GM04504 (cell line): ENCODE measurements at regions not wholly inside any gene's neighbourhood (a gene's known extent, or its start where the extent isn't known, plus 50 kb on each side); places are given as distances from the start of the nearest gene placed in this dataset.

Experiments used
- DNase-seq: peaks from one replicate; pipeline ENCODE4 v3.0.0-alpha.2; 2012; ENCODE audit warnings: low read depth

DNA sequence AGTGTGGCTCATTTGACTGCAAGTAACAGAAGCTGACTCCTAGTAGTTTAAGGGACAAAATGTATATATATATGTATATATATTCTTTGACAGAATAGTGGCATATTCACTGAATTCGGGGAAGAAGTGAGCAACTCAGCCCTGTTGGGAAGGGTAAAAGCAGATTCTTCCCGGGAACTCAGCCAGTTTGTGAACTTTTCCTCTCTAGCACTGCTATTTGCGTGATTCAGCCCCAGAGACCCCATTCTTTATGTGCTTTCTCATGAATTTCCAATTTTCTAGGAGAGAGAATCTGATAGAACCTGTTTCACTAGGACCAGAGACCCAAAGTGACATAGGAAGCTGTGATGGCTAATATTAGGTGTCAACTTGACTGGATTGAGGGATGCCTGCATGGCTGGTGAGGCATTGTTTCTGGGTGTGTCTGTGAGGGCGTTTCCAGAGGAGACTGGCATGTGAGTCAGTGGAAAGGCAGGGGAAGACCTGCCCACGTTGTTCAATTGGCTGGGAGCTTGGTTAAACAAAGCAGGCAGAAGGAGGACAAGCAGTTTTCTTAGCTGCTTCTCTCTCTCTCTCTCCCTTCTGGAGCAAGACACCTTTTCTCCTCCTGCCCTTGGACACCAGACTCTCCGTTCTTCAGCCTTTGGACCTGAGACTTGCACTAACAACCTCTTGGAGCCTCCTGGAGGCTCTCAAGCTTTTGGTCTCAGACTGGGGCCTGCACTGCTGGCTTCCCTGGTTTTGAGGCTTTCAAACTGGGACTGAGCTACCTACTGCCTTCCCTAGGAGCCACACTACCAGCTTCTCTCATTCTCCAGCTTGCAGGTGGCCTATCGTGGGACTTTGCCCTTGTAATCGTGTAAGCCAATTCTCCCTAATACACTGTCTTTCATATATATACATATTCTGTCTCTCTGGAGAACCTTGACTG lies 93.4 kb upstream of the KCNK1 start:
- peak; percentile 8 for DNase-seq

DNA sequence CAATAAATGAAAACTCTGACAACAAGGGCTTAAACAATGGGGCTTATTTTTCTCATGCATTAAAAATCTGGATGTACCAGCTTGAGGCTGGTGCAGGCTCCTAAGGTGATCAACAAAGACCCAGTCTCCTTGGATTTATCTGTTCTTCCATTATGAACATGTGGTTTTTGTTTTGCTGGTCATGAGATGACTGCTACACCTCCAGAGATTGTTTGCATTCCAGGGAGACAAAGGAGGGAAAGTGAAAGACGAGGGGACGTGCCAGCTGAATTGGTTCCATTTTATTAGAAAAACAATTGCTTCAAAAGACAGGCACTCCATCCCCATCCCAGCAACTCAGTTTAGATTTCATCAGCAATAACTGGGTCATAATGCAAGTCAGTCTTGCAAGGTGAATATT lies 90.9 kb upstream of the KCNK1 start:
- no peak for DNase-seq

DNA sequence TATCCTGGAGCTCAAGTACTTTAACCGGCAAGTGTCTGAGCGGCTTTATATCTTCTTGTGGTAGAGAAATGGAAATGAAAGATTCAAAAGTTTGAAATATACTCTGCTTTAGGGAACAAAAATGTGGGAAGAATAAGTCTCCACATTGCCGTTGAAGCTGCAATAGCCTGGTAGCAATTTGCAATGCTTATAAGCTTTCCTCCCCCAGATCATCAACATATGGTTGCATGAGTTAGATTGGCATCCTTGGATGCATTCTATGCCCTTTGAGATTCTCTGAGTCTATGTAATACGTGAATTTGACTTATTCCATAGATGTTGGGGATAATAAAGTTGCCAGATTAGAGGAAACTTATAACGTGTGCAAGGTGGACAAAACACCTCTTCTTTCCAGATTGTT lies 86.1 kb upstream of the KCNK1 start:
- no peak for DNase-seq

DNA sequence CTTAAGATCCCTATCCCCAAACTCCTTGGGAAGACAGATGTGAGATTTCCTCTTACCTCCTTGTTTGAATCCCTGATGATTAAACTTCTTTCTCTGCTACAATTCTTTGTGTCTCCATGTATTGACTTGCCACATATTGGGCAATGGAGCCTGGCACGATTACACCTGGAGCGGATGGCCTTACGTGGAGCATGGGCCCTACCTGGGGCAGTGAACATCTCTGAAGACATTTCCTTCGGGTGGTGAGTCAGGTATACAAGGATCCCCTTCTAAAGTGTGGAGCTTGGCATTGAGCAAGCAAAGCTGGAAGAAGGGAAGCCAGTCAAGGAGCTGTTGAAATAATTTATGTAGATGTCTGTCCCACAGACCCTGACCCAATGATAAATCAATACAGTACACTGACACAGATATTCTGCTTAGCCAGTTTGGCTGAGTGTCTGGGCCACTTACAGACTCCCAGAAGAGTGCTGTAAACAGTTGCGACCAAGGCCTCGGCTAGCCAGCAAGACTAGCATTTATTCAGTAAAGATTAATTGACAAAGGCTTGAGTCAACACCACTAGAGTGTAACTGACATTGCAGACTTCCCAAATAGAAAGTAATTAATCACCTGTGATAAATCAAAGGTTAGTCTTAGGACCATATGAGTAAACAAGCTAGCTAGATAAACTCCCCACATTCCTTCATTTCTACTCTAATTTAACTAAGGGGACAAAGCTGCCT lies 83.1 kb upstream of the KCNK1 start:
- DNase-seq: no peak

DNA sequence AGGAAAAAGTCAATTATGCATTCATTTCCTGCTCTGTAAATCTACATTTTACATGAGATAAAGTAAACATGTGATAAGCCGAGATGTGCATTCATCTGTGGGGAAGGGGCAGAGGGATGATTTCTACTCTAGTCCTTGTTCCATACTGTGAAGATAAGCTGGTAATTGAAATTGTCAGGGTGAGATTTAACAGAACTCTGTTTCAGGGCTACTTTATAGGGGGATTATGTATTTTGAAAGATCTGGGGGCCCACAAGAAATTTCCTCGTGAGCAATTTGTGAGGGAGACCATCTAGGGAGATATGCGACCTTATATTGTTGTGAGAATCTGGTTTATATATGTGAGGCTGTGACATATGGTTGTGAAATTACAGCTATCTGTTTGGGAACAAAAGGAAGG lies 73.1 kb upstream of the KCNK1 start:
- DNase-seq: no peak

DNA sequence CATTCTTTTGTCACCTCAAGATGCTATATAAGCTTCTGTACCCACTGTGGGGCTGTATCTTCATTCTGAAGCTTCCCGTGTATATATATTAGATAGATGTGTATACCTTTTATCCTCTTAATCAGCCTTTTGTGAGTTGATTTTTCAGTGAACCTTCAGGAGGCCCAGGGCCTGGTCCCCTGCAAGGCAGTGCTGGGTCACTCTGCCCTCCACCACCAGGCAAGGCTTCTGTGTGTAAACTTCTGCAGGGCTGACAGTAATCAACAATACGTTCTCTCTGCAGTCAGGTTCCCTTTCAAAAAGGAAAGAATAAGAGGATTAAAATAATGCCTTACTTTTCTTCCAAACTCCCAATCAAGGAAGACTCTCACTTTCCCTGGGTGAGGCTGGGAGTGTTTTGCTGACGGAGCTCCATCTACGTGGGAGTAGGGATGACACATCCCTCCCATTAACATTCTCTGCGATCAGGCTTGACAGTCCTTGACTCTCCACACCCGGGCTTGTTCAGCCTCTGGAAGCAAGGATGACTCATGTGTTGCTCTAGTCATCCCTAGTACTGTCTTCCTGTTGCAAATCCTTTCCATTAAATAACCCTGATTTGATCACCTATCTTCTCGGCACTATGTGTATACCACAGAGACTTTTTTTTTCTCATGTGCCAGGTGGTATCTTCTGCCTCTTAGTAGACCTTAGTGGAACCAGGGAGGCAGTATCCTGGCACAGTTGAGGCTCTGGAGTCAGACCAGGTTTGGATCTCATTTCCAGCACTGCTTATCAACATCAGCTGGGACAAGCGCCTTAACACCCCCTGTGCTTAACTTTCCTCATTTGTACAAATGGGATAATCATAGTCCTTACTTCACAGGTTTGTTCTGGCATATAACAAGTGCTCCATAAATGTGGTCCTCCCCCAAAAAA lies 70.3 kb upstream of the KCNK1 start:
- peak; percentile 80 for DNase-seq

DNA sequence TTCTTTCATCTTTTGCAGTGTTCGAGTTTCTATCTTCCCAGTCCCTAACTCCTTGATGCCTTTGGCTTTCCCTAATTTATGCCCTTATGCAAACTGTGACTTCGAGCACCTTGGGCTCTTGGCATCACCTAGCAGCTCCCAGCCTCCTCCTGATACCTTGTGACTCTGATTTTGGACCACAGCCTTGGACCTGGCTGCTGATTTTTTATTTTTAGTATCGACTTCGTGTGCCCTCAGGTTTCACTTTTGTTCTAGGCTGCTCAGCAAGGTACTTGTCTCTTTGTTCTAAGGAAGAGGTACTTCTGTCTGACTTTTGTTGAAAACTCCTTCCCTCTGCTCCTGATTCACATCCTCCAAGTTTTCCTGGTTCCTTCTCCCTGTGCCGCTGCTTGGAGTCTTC lies 69.6 kb upstream of the KCNK1 start:
- no peak for DNase-seq

DNA sequence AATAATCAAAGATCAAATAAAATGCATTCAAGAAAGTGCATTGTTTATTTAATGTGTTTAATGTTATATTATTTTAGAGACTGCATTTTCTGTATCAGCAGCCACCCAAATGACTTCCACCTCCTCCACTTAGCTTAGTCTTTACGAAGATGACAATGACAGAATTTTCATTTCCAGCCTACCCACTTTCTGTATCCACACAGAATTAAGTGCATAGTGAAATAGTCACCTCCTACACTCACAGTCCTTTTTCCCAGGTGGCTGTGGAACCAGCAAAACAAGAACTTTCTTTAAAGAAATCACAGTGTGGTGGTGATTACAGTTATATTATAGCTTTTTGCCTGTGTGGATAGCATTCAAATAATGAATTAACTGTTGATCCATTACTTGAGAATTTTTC lies 66.2 kb upstream of the KCNK1 start:
- no peak for DNase-seq

DNA sequence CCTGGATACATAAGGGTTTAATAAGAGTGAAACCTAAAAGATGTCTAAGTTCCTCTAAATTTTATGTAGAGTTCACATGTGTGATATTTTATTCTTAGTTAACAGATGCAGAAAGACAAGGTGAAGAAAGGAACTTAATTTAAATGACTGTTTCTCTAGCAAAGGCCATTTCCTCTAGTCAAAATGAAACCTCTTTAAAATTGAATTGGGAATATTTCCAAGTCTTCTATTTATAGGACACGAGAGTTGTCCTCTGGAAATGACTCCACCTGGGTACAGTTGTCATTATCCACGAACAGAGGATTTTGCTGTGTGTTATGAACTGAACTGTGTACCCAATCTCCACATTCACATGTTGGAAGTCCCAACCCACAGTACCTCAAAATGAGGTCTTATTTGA lies 64.5 kb upstream of the KCNK1 start:
- DNase-seq: no peak

DNA sequence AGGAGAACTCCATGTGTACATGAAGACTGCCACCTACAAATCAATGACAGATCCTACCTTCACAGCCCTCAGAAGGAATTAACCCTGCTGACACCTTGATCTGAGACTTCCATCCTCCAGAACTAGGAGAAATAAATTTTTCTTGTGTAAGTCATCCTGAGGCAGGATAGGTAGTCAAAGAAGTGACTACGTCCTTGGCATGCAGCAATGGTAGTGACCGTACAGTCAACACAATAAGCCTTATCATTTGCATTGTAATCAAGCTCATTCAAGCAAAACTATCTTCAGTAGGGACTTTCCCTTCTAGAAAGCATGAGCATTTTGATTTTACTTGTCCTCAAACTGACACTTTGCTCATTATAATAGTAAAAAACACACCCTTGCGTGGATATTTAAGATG lies 64.0 kb upstream of the KCNK1 start:
- DNase-seq: no peak

DNA sequence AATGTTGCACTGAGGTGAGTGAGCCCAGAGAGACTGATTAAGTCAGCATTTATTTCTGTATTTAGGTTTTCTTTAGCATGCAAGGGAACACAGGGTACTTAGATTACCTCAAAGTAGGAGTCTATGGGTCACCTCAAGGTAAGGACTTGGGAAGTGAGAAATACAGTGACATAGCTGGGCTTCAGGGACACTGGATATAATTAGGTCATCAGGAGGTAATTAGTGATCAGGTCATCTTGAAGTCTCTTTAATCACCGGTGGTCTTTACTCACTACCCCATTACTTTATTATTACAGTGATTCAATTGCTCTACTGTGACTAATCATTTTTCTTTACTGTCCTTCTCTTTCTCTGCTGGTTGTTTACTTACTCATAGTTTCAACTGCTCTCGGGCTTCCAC lies 59.9 kb upstream of the KCNK1 start:
- no peak for DNase-seq

DNA sequence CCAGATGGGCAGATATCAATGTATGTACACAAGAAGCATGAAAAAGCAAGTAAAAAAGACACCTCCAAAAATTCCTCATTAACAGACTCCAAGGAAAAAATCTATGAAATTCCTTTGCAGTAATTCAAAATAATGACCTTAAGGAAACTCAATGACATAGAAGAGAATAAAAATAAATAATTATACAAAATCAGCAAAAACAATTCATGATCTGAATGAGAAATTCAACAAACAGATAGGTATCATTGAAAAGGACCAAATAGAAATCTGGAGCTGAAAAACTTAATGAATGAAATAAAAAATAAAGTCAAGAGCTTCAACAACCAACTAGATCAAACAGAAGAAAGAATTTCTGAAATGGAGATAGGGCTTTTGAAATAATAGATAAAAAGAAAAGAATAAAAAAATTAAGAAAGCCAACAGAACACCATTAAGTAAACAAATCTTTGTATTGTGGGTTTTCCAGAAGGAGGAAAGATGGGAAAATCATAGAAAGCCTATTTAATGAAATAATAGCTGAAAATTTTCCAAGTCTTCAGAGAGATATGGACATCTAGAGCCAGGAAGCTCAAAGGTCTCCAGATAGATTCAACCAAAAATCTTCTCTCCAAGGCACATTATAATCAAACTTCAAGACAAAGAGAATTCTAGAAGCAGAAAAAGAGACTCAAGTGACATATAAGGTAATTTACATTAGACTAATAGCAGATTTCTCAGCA lies 52.0 kb upstream of the KCNK1 start:
- no peak for DNase-seq
